ENCODE measurements at regions not wholly inside any gene's neighbourhood (a gene's known extent, or its start where the extent isn't known, plus 50 kb on each side); places are given as distances from the start of the nearest gene placed in this dataset.
"Not testable (repeated sequence)": the region's sequence is repeated elsewhere in the genome, so short reads cannot be mapped to it uniquely, and the experiment has no call there.

- Mint-ChIP-seq H3K4me1 (peaks cover 30% of the 10 kb centered on the region), H3K9me3 (no peaks in the 10 kb centered on the region), H3K27ac (no peak overlapping the region), H3K4me3 (no peak overlapping the region), H3K27me3 (ENCODE audit: low read depth, poor library complexity) (peaks cover 9% of the 10 kb centered on the region), H3K36me3 (ENCODE audit: low read depth) (no peaks in the 10 kb centered on the region)
- peak; percentile 26 for DNase-seq
- TF ChIP-seq, protein P1, sequence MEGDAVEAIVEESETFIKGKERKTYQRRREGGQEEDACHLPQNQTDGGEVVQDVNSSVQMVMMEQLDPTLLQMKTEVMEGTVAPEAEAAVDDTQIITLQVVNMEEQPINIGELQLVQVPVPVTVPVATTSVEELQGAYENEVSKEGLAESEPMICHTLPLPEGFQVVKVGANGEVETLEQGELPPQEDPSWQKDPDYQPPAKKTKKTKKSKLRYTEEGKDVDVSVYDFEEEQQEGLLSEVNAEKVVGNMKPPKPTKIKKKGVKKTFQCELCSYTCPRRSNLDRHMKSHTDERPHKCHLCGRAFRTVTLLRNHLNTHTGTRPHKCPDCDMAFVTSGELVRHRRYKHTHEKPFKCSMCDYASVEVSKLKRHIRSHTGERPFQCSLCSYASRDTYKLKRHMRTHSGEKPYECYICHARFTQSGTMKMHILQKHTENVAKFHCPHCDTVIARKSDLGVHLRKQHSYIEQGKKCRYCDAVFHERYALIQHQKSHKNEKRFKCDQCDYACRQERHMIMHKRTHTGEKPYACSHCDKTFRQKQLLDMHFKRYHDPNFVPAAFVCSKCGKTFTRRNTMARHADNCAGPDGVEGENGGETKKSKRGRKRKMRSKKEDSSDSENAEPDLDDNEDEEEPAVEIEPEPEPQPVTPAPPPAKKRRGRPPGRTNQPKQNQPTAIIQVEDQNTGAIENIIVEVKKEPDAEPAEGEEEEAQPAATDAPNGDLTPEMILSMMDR (IDR thresholded peaks at IDR 0.05): no peak
Observed at GRCh38 chr3:66552846-66553245, 52.0 kb upstream of the LRIG1 start.

DNA sequence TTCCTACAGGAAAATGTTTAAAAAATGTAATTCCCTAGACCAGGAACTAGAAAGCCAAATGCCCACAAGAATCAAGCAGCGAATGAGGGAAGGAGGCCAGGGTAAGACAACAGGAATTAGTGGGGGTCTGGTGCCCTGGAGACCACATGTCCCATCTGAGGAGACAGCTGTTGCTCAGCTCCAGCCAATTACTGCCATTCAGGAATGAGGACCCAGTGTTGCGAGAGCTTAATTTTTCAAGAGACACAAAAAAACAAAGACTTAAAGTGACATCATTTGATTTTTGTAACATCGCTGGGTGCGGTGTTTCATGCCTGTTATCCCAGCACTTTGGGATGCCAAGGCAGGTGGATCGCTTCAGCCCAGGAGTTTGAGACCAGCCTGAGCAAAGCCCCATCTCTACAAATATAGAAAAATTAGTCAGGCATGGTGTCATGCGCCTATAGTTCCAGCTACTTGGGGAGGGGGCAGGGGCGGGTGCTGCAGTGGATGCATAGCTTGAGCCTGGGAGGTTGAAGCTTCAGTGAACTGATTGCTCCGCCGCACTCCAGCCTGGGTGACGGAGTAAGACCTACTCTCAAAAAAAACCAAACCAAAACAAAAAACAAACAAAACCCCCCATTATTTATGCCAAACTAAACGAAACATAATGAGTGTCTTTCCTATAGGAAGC, 52.8 kb upstream of the LRIG1 start:
- peaks cover 30% of the 10 kb centered on the region for H3K4me1 Mint-ChIP-seq
- H3K36me3 Mint-ChIP-seq (ENCODE audit: low read depth): peaks cover 1% of the 10 kb centered on the region
- DNase-seq: peak; percentile 40
- H3K27me3 Mint-ChIP-seq (ENCODE audit: low read depth, poor library complexity): peaks cover 9% of the 10 kb centered on the region
- TF ChIP-seq, protein P1 (IDR thresholded peaks at IDR 0.05): no peak
- no peak overlapping the region for H3K4me3 Mint-ChIP-seq
- H3K9me3 Mint-ChIP-seq: peaks cover 4% of the 10 kb centered on the region
- H3K27ac Mint-ChIP-seq: peak overlapping the region; percentile 89

DNA sequence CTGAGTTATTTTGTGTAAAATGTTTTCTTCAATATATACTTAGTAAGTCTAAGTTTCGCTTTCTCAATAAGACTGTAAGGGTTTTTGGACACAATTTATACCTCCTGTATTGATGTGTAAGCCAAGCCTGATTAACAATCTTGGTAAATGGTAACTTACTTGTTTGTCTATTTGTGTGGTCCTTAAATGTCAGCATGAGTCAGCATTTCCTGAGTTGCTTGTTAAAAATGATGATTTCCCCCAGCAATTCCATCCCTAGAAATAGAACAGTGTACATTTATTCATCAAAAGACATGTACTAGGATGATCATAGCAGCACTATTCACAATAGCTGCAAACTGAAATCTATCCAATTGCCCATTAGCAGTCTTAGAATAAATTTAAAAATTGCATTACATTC, 53.4 kb upstream of the LRIG1 start:
- peaks cover 5% of the 10 kb centered on the region for H3K36me3 Mint-ChIP-seq (ENCODE audit: low read depth)
- peaks cover 9% of the 10 kb centered on the region for H3K27me3 Mint-ChIP-seq (ENCODE audit: low read depth, poor library complexity)
- DNase-seq: no peak
- no peak overlapping the region for H3K4me3 Mint-ChIP-seq
- no peak overlapping the region for H3K27ac Mint-ChIP-seq
- H3K9me3 Mint-ChIP-seq: peaks cover 10% of the 10 kb centered on the region
- TF ChIP-seq, protein P1 (IDR thresholded peaks at IDR 0.05): no peak
- peaks cover 30% of the 10 kb centered on the region for H3K4me1 Mint-ChIP-seq

DNA sequence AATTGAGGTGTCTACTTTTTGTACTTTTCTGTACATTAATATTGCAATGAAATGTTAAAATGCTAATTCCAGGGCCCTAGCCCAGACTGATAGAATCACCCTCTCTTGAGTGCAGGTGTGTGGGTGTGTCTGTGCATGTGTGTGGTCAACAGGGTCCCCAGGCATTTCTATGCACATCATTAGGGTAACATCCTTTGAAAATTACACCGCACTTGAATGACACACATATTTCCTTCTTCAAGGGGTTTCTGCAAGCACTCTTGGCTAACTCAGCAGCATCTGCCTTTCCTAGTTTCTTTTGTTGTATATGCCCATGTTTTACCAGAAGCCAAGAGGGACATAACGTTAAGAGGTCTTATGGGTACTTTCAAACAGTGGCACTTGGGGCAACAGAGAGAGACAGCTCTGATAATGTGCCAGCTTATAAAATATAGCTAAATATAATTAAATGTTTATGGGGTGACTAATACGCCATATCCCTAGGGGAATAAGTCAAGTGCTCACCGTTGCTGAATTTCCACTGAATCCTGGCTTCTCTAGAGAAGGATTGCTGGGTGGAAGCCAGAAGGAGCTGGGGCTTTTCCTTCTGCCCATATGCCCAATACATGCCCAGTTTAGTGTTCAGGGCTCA, 54.5 kb upstream of the LRIG1 start:
- H3K36me3 Mint-ChIP-seq (ENCODE audit: low read depth): peaks cover 7% of the 10 kb centered on the region
- DNase-seq: no peak
- peaks cover 30% of the 10 kb centered on the region for H3K4me1 Mint-ChIP-seq
- H3K27me3 Mint-ChIP-seq (ENCODE audit: low read depth, poor library complexity): peaks cover 9% of the 10 kb centered on the region
- peaks cover 20% of the 10 kb centered on the region for H3K9me3 Mint-ChIP-seq
- TF ChIP-seq, protein P1 (IDR thresholded peaks at IDR 0.05): no peak
- H3K27ac Mint-ChIP-seq: no peak overlapping the region
- H3K4me3 Mint-ChIP-seq: no peak overlapping the region

DNA sequence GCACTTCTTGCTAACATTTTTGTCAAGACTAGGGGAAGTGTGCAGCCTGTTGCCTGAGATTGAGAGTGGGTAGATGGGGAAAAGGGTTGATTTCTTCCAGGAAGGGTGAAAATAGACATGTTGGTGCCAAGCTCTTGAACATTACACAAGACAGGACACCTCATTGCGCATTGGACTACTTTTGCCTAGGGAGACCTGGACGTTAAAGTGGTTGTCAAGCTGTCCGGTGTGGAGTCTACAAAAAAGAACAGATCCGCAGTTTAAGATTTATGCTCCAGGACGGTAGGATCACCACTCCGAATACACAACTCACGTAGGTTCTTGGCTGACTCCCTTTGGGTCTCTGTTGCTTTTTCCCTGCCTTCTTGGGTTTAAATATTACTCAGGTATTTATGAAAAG, 56.3 kb upstream of the LRIG1 start:
- TF ChIP-seq, protein P1 (IDR thresholded peaks at IDR 0.05): no peak
- H3K4me3 Mint-ChIP-seq: no peak overlapping the region
- peaks cover 27% of the 10 kb centered on the region for H3K9me3 Mint-ChIP-seq
- H3K36me3 Mint-ChIP-seq (ENCODE audit: low read depth): peaks cover 12% of the 10 kb centered on the region
- peaks cover 28% of the 10 kb centered on the region for H3K4me1 Mint-ChIP-seq
- DNase-seq: no peak
- no peak overlapping the region for H3K27ac Mint-ChIP-seq
- H3K27me3 Mint-ChIP-seq (ENCODE audit: low read depth, poor library complexity): peaks cover 9% of the 10 kb centered on the region

DNA sequence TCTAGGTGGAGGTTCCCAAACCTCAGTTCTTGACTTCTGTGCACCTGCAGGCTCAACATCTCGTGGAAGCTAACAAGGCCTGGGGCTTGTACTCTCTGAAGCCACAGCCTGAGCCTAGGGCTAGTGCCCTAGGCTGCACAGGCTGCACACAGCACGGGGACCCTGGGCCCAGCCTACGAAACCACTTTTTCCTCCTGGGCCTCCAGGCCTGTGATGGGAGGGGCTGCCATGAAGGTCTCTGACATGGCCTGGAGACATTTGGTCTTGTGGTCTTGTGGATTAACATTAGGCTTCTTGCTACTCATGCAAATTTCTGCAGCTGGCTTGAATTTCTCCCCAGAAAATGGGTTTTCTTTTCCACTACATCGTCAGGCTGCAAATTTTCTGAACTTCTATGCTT, 59.1 kb upstream of the LRIG1 start:
- H3K9me3 Mint-ChIP-seq: peaks cover 30% of the 10 kb centered on the region
- not testable (repeated sequence) for H3K4me3 Mint-ChIP-seq; DNase-seq; H3K4me1 Mint-ChIP-seq; H3K27ac Mint-ChIP-seq; H3K27me3 Mint-ChIP-seq (ENCODE audit: low read depth, poor library complexity)
- H3K36me3 Mint-ChIP-seq (ENCODE audit: low read depth): peaks cover 12% of the 10 kb centered on the region
